ENCODE measurements at regions not wholly inside any gene's neighbourhood (a gene's known extent, or its start where the extent isn't known, plus 50 kb on each side); places are given as distances from the start of the nearest gene placed in this dataset.
A peak's percentile ranks its signal among the peaks of the same experiment; 100 is the strongest.

- no peak for DNase-seq (ENCODE audit: low spot score)
- in situ Hi-C loops (cut with MboI; ENCODE audit: low pct_unique_long_range_greater_than_20kb, low sequenced_read_pairs, unreplicated experiment): loop anchor here (10.0 to 25.0 kb wide), 4 partner anchors 142 to 1469 kb away; partner anchors contain the start of gene TGFB2
- no peak for TF ChIP-seq CTCF (IDR thresholded peaks at IDR 0.05; ENCODE audit: extremely low read depth, insufficient read depth, missing control alignments)
Measured at GRCh38 chr1:219806642-219807041, 121.7 kb downstream of the SLC30A10 start.

- in situ Hi-C loops (cut with MboI; ENCODE audit: low pct_unique_long_range_greater_than_20kb, low sequenced_read_pairs, unreplicated experiment): loop anchor here (10.0 to 25.0 kb wide), 4 partner anchors 141 to 1469 kb away; partner anchors contain the start of gene TGFB2
- TF ChIP-seq CTCF (IDR thresholded peaks at IDR 0.05; ENCODE audit: extremely low read depth, insufficient read depth, missing control alignments): no peak
- DNase-seq (ENCODE audit: low spot score): peak; percentile 9
Measured at GRCh38 chr1:219806020-219806419, 122.3 kb downstream of the SLC30A10 start.

- in situ Hi-C loops (cut with MboI; ENCODE audit: low pct_unique_long_range_greater_than_20kb, low sequenced_read_pairs, unreplicated experiment): loop anchor here (10.0 to 25.0 kb wide), 4 partner anchors 140 to 1468 kb away; partner anchors contain the start of gene TGFB2
- DNase-seq (ENCODE audit: low spot score): no peak
- peak; percentile 10 for TF ChIP-seq CTCF (IDR thresholded peaks at IDR 0.05; ENCODE audit: extremely low read depth, insufficient read depth, missing control alignments)
Measured at GRCh38 chr1:219805191-219805590, 123.2 kb downstream of the SLC30A10 start.

GRCh38 chr1:219801156-219801820, 127.1 kb downstream of the SLC30A10 start:
- in situ Hi-C loops (cut with MboI; ENCODE audit: low pct_unique_long_range_greater_than_20kb, low sequenced_read_pairs, unreplicated experiment): loop anchor here (10.0 to 25.0 kb wide), 4 partner anchors 136 to 1464 kb away; partner anchors contain the start of gene TGFB2
- DNase-seq (ENCODE audit: low spot score): no peak

GRCh38 chr1:219798283-219799030, 129.9 kb downstream of the SLC30A10 start:
- in situ Hi-C loops (cut with MboI; ENCODE audit: low pct_unique_long_range_greater_than_20kb, low sequenced_read_pairs, unreplicated experiment): no loop called here
- no peak for DNase-seq (ENCODE audit: low spot score)
- TF ChIP-seq CTCF (IDR thresholded peaks at IDR 0.05; ENCODE audit: extremely low read depth, insufficient read depth, missing control alignments): no peak

More at GRCh38 chr1:219801156-219801820, 127.1 kb downstream of the SLC30A10 start:
- no peak for TF ChIP-seq CTCF (IDR thresholded peaks at IDR 0.05; ENCODE audit: extremely low read depth, insufficient read depth, missing control alignments)

GRCh38 chr1:219797683-219798082, 130.7 kb downstream of the SLC30A10 start:
- no peak for DNase-seq (ENCODE audit: low spot score)
- in situ Hi-C loops (cut with MboI; ENCODE audit: low pct_unique_long_range_greater_than_20kb, low sequenced_read_pairs, unreplicated experiment): no loop called here
- TF ChIP-seq CTCF (IDR thresholded peaks at IDR 0.05; ENCODE audit: extremely low read depth, insufficient read depth, missing control alignments): no peak
